ENCODE measurements at regions not wholly inside any gene's neighbourhood (a gene's known extent, or its start where the extent isn't known, plus 50 kb on each side); places are given as distances from the start of the nearest gene placed in this dataset.

DNA sequence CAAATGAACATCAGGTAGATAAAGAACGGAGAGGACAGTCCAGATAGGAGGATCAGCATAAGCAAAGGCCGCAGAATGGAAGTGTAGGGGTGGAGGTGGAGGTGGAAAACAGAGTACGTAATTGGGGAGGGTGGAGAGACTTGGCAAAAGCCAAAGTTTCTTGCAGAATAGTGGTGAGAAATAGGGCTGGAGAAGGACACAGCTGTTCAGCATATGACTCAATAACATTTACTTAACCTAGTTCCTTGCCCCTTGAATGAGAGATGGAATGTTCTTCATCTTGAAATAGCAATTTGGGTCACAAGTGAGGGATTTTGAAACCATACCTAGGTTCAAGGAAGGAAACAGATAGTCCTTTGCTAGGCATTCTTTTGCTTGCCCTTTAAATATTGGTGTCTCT is 235.9 kb upstream of the ARHGAP20 start:
- TF ChIP-seq CTCF (IDR thresholded peaks at IDR 0.05), result no peak
- TF ChIP-seq EZH2 (IDR thresholded peaks at IDR 0.05), result no peak
- TF ChIP-seq EZH2phosphoT487 (IDR thresholded peaks at IDR 0.05), result no peak
